ENCODE measurements at regions not wholly inside any gene's neighbourhood (a gene's known extent, or its start where the extent isn't known, plus 50 kb on each side); places are given as distances from the start of the nearest gene placed in this dataset.

DNA sequence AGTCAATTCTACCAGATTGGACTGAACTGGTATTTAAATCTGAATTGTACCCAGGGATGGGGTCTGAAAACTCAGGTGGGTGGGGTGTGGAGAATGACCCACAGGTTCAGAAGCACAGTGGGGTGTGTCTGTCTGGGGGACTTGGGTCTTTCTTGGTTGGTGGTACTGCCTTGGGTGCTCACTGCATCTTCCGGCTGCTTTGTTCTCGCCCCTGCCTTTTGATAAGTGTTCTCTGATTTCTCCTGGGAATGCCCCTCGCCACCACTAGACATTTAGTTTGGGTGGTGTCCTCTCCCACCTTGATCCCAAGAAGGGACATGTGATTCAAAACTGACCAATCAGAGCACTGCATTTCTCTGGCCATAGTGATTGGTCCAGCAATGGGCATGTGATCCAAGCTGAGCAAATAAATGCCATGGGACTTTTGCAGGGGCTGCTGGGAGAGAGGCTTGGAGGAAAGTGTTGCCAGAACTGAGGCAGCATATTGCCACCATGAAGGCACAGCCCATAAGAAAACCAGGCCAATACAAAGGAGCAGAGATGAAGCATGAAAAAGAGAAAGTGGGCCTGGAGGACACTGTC, 270.5 kb downstream of the NPHP4 start:
- TF ChIP-seq, protein P1, sequence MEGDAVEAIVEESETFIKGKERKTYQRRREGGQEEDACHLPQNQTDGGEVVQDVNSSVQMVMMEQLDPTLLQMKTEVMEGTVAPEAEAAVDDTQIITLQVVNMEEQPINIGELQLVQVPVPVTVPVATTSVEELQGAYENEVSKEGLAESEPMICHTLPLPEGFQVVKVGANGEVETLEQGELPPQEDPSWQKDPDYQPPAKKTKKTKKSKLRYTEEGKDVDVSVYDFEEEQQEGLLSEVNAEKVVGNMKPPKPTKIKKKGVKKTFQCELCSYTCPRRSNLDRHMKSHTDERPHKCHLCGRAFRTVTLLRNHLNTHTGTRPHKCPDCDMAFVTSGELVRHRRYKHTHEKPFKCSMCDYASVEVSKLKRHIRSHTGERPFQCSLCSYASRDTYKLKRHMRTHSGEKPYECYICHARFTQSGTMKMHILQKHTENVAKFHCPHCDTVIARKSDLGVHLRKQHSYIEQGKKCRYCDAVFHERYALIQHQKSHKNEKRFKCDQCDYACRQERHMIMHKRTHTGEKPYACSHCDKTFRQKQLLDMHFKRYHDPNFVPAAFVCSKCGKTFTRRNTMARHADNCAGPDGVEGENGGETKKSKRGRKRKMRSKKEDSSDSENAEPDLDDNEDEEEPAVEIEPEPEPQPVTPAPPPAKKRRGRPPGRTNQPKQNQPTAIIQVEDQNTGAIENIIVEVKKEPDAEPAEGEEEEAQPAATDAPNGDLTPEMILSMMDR (IDR thresholded peaks at IDR 0.05): no peak
- TF ChIP-seq POLR2A (IDR thresholded peaks at IDR 0.05): no peak

All from right lobe of liver (tissue), 4 donors.